ENCODE measurements at regions not wholly inside any gene's neighbourhood (a gene's known extent, or its start where the extent isn't known, plus 50 kb on each side); places are given as distances from the start of the nearest gene placed in this dataset.

GRCh38 chr7:110187877-110188554, 902.9 kb upstream of the LRRN3 start:
- intact Hi-C loops (cut with DNase I), result no loop called here
- DNase-seq, result no peak
- no peaks in the 10 kb centered on the region for H3K9me3 ChIP-seq
- FAIRE-seq, result no peak
- H3K4me3 ChIP-seq, result no peak overlapping the region
- TF ChIP-seq, protein P1, sequence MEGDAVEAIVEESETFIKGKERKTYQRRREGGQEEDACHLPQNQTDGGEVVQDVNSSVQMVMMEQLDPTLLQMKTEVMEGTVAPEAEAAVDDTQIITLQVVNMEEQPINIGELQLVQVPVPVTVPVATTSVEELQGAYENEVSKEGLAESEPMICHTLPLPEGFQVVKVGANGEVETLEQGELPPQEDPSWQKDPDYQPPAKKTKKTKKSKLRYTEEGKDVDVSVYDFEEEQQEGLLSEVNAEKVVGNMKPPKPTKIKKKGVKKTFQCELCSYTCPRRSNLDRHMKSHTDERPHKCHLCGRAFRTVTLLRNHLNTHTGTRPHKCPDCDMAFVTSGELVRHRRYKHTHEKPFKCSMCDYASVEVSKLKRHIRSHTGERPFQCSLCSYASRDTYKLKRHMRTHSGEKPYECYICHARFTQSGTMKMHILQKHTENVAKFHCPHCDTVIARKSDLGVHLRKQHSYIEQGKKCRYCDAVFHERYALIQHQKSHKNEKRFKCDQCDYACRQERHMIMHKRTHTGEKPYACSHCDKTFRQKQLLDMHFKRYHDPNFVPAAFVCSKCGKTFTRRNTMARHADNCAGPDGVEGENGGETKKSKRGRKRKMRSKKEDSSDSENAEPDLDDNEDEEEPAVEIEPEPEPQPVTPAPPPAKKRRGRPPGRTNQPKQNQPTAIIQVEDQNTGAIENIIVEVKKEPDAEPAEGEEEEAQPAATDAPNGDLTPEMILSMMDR (IDR thresholded peaks at IDR 0.05), result no peak
- no peak overlapping the region for H3K27ac ChIP-seq
- no peak for ATAC-seq
- no peaks in the 10 kb centered on the region for H3K36me3 ChIP-seq
- 44 to 47% methylated on average over 3 of the region's 3 CpGs for WGBS, 2 donors
- no peaks in the 10 kb centered on the region for H3K4me1 ChIP-seq
- no peaks in the 10 kb centered on the region for H3K27me3 ChIP-seq

GRCh38 chr7:110204527-110204926, 886.4 kb upstream of the LRRN3 start:
- Histone ChIP-seq H3K27ac (no peak overlapping the region), H3K4me1 (no peaks in the 10 kb centered on the region), H3K27me3 (no peaks in the 10 kb centered on the region), H3K9me3 (no peaks in the 10 kb centered on the region), H3K36me3 (no peaks in the 10 kb centered on the region), H3K4me3 (no peak overlapping the region)
- TF ChIP-seq, protein P1 (IDR thresholded peaks at IDR 0.05), result no peak
- intact Hi-C loops (cut with DNase I), result no loop called here
- no peak for FAIRE-seq
- ATAC-seq, result no peak
- no peak for DNase-seq
- WGBS, 2 donors, result 86 to 96% methylated on average over 4 of the region's 4 CpGs

DNA sequence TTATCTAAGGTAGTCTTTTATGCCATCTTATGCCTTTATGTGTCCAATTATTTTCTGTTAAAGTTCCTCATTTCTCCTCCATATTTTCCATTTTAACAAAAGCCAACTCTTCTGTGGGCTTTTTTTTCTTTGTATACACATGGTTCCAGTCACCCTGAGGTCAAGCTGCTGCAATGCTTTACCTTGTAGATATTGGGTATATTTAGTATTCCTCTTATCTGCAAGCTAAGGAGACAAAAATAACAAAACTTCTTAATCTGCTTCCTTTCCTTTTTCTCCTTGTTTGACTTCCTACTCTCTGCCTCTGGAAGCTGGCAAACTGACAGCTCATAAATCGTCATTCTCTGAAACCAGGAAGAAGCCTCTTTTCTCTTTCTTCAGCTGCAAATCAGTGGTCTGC, 885.0 kb upstream of the LRRN3 start:
- Histone ChIP-seq H3K27me3 (no peaks in the 10 kb centered on the region), H3K36me3 (no peaks in the 10 kb centered on the region), H3K9me3 (no peaks in the 10 kb centered on the region), H3K27ac (no peak overlapping the region), H3K4me3 (no peak overlapping the region), H3K4me1 (no peaks in the 10 kb centered on the region)
- intact Hi-C loops (cut with DNase I), result no loop called here
- no peak for FAIRE-seq
- TF ChIP-seq, protein P1 (IDR thresholded peaks at IDR 0.05), result no peak
- ATAC-seq, result no peak
- whole genome bisulfite sequencing, 2 donors, result 4 to 20% methylated on average over 1 of the region's 1 CpG
- no peak for DNase-seq

DNA sequence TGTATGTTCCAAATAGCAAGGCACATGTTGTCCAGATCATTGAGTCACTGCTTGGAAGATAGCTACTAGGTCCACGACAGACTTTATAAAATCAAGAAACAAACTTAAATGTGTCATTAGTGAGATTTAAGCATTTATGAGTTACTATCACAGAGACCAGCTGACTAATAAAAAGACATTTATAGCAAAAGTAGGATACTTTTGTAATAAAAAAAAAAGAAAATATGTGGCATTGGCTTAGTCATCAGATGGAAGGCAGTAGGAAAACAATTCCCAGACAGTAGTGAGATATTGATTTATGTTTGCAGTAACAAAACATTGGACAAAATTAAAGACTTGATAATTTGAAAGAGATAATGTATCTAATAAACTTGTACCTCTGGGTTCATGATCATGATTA, 881.0 kb upstream of the LRRN3 start:
- FAIRE-seq, result no peak
- ATAC-seq, result no peak
- intact Hi-C loops (cut with DNase I), result no loop called here

More for the DNA sequence above, 881.0 kb upstream of the LRRN3 start:
- TF ChIP-seq, protein P1 (IDR thresholded peaks at IDR 0.05), result no peak
- 68 to 78% methylated on average over 1 of the region's 1 CpG for WGBS, 2 donors
- H3K27me3 ChIP-seq, result no peaks in the 10 kb centered on the region
- H3K36me3 ChIP-seq, result no peaks in the 10 kb centered on the region
- H3K4me1 ChIP-seq, result no peaks in the 10 kb centered on the region
- H3K4me3 ChIP-seq, result no peak overlapping the region
- no peaks in the 10 kb centered on the region for H3K9me3 ChIP-seq
- no peak for DNase-seq
- no peak overlapping the region for H3K27ac ChIP-seq

Data from pancreas (tissue), 10 donors.